Ammon's horn (tissue), 1 donor: ENCODE measurements at regions not wholly inside any gene's neighbourhood (a gene's known extent, or its start where the extent isn't known, plus 50 kb on each side); places are given as distances from the start of the nearest gene placed in this dataset.
"Not testable (repeated sequence)": the region's sequence is repeated elsewhere in the genome, so short reads cannot be mapped to it uniquely, and the experiment has no call there.

Source experiments
- DNase-seq: peaks from one replicate; pipeline ENCODE4 v3.0.0-alpha.2; 2016; ENCODE audit warnings: low spot score

- no peak for DNase-seq
These were observed 132.6 kb downstream of the CUL2 start for GRCh38 chr10:34957531-34957930.

GRCh38 chr10:34956756-34957155 is 133.4 kb downstream of the CUL2 start:
- DNase-seq, result no peak

- no peak for DNase-seq
These were observed 134.8 kb downstream of the CUL2 start for GRCh38 chr10:34955391-34955790.

GRCh38 chr10:34954142-34954541 is 136.0 kb downstream of the CUL2 start:
- no peak for DNase-seq

DNA sequence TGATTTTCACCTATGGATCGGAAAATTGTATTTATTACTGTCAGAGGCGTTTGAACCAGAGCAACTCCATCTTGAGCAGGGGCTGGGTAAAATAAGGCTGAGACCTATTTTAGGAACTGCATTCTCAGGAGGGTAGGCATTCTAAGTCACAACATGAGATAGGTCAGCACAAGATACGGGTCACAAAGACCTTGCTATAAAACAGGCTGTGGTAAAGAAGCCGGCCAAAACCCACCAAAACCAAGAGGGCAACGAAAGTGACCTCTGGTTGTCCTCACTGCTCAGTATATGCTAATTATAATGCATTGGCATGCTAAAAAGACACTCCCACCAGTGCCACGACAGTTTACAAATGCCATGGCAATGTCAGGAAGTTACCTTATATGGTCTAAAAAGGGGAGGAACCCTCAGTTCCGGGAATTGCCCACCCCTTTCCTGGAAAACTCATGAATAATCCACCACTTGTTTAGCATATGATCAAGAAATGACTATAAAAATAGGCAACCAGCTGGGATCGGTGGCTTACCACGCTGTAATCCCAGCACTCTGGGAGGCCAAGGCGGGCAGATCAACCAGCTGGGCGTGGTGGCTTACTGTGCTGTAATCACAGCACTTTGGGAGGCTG is 136.3 kb upstream of the PARD3 start:
- not testable (repeated sequence) for DNase-seq

GRCh38 chr10:34945951-34946522 is 130.9 kb upstream of the PARD3 start:
- DNase-seq, result not testable (repeated sequence)

- no peak for DNase-seq
These were observed 126.6 kb upstream of the PARD3 start for GRCh38 chr10:34941471-34942357.

GRCh38 chr10:34940436-34940835 is 125.3 kb upstream of the PARD3 start:
- DNase-seq, result no peak

- no peak for DNase-seq
These were observed 123.2 kb upstream of the PARD3 start for GRCh38 chr10:34938399-34938670.

DNA sequence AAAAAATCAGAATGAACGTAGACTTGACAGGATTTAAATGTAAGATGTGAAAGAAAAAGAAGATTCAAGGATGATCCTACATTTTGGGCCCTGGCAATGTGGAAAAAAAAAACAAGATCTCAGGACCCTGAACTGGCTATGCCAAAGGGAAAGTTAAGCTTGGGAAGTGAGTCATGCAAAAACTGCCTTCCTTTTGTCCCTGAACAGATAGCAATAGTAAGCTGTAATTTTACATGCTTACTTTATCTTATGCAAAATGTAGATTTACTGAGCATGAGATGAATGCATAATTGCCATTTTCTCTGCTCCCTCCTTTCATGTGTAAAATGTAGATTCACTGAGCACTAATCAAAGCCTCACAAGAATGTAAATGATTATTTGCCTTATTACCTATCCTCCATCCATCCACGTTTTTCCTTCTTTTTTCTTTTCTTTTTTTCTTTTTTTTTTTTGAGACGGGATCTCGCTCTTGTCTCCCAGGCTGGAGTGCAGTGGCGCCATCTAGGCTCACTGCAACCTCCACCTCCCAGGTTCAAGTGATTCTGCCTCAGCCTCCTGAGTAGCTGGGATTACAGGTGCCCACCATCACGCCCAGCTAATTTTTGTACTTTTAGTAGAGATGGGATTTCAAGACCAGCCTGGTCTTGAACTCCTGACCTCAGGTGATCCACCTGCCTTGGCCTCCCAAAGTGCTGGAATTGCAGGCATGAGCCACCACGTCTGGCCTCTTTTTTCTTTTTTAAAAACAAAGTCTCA is 122.7 kb upstream of the PARD3 start:
- not testable (repeated sequence) for DNase-seq

GRCh38 chr10:34936061-34936460 is 121.0 kb upstream of the PARD3 start:
- no peak for DNase-seq

DNA sequence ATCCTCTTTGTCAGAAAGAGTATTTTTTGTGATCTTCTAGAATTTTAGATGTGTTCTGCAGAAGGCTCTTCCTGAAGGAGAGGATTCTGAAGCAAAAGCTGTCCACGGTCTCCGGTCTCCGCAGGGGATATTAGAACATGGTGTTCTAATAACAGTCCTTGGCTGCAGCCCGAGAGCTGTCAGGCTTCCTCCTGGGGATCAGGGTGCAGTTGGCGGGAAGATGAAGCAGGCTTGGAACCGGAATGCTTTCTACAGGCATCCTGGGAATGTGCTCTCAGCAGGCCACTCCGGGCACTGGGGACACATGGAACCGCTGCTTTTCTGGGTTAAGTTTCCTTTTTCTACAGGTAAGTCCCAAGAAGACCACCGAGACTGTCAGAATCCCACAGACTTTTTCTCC is 118.6 kb upstream of the PARD3 start:
- peak; percentile 31 for DNase-seq

DNA sequence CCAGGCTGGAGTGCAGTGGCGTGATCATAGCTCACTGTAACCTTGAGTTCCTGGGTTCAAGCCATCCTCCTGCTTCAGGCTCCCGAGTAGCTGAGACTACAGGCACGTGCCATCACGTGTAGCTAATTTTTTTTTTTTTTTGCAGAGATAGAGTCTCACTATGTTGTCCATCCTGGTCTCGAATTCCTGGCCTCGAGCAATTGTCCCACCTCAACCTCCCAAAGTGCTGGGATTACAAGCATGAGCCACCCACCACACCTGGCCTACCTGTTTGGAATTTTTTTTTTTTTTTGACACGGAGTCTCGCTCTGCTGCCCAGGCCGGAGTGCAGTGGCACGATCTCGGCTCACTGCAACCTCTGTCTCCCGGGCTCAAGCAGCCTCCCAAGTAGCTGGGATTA is 117.1 kb upstream of the PARD3 start:
- no peak for DNase-seq

- DNase-seq, result no peak
These were observed 116.1 kb upstream of the PARD3 start for GRCh38 chr10:34931216-34931615.

GRCh38 chr10:34922138-34922537 is 107.0 kb upstream of the PARD3 start:
- no peak for DNase-seq

GRCh38 chr10:34920578-34920977 is 105.5 kb upstream of the PARD3 start:
- no peak for DNase-seq

DNA sequence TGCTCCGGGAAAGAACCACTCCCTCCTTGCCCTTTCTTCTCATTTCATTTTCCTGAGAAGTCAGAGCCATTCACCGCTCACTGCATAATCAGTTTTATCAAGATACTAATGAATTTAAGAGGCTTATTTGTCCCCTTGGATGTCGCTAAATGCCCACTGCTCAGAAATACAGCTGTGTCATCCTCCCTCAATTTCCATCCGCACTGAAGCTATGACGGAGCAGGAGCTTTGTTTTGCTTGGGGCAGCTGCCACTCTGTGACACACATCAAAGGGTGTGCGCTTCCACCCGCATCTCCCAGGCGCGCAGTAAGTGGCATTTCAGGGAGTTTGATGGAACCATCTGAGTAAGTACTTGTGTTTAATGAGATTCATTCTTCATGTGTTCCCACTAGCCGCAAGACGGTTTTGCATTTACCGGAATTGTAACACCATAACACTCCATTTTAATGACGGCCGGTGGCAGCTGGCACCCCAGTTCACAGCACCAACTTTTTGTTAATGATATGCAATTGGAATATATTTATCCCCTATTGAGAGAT is 103.8 kb upstream of the PARD3 start:
- DNase-seq, result no peak

DNA sequence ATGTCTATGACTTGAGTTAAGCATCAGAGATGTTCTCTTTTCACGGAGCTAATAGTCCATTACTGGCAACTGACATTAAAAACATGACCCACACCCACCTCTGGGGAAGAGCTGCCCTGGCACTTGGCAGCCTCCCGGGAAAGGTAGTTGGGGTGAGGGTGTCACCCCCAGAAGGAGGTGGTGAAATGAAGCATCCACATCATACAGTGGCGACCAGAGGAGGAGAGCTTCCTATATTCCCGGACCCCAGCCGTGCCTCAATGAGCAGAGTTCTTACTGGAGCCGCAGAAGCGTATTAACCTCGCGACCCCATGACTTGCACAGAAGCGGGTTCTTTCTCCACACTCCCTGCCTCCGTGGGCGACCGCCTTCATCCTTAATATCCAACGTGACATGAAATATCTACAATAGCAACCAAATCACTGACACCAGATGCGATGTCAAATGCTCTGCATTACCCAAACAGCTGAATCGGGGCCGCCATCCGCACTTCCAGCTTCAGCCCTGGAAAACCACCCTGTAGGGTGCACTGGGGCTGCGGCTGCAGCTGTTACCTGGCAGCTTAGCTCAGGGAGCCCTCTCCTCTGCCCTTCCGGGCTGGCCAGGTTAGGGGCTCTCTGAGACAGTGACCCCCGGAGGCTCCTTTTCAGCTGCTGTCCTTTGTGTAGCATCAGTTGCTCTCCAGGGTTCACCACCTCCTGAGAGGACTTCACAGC is 103.1 kb upstream of the PARD3 start:
- no peak for DNase-seq

- peak; percentile 61 for DNase-seq
These were observed 101.2 kb upstream of the PARD3 start for GRCh38 chr10:34916314-34916713.

DNA sequence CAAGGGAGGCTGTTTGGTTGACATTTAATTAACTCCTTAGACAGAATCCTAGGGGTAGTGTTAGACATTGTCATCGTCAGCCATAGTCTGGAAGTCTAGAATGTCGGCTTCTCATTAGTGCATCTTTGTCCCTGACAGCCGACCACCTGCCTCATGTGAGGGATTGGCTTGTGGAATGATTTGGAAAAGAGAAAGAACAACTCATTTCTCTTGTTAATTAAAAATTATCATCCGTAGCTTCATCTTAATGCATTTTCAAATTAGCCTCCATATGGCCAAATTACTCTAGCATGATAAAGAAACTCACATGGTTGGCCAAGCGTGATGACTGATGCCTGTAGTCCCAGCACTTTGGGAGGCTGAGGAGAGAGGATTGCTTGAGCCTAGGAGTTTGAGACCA is 97.7 kb upstream of the PARD3 start:
- no peak for DNase-seq

DNA sequence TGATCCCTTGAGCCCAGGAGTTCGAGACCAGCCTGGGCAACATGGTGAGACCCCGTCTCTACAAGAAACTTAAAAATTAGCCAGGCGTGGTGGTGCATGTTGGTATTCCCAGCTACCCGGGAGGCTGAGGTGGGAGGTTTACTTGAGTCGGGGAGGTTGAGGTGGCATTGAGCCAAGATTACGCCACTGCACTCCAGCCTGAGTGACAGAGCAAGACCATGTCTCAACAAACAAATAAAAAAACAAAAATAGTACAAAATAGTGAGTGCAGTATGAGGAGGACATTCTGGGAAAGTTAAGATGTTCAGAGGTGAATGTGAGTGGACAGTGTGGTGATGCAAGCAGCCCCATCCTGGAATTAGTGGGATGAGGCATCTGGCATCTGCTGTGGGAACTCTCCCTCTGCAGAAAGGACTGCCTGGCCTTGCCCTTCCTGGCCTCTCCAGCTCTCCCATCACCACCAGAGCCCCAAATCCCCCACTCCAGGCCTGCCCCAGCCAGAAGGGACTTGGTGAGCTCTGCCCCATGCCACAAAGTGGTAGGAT is 96.6 kb upstream of the PARD3 start:
- DNase-seq, result no peak
